Ectodermal cell (in vitro differentiated cells): ENCODE measurements at regions not wholly inside any gene's neighbourhood (a gene's known extent, or its start where the extent isn't known, plus 50 kb on each side); places are given as distances from the start of the nearest gene placed in this dataset.
"Not testable (repeated sequence)": the region's sequence is repeated elsewhere in the genome, so short reads cannot be mapped to it uniquely, and the experiment has no call there.

Experiments used
- H3K27ac ChIP-seq: 2 replicates; pipeline ENCODE4 v1.7.0; 2013; ENCODE audit warnings: mild to moderate bottlenecking, low read depth, low read length; ENCODE audit not compliant: insufficient read depth, poor library complexity, severe bottlenecking
- H3K27me3 ChIP-seq: 2 replicates; pipeline ENCODE4 v1.7.0; 2013; ENCODE audit warnings: mild to moderate bottlenecking, low read length; ENCODE audit not compliant: insufficient read depth, control insufficient read depth, poor library complexity, severe bottlenecking
- H3K36me3 ChIP-seq: one replicate; pipeline ENCODE4 v1.7.0; 2013; ENCODE audit warnings: low read length; ENCODE audit not compliant: control insufficient read depth, insufficient read depth
- H3K4me1 ChIP-seq: one replicate; pipeline ENCODE4 v1.7.0; 2013; ENCODE audit warnings: low read length; ENCODE audit not compliant: control insufficient read depth, insufficient read depth
- H3K4me3 ChIP-seq: 2 replicates; pipeline ENCODE4 v1.7.0; 2013; ENCODE audit warnings: low read depth, low read length, control low read depth; ENCODE audit not compliant: insufficient read depth
- H3K9me3 ChIP-seq: 2 replicates; pipeline ENCODE4 v1.7.0; 2013; ENCODE audit warnings: mild to moderate bottlenecking, low read length, moderate library complexity; ENCODE audit not compliant: control insufficient read depth
- WGBS, 2 experiments: methylation state at CpG; one replicate each; pipeline ENCODE4 v1.1.7; 2013; ENCODE audit warnings: missing lambda C conversion rate in 2 of 2; 5-methylcytosine and 5-hydroxymethylcytosine counted together

DNA sequence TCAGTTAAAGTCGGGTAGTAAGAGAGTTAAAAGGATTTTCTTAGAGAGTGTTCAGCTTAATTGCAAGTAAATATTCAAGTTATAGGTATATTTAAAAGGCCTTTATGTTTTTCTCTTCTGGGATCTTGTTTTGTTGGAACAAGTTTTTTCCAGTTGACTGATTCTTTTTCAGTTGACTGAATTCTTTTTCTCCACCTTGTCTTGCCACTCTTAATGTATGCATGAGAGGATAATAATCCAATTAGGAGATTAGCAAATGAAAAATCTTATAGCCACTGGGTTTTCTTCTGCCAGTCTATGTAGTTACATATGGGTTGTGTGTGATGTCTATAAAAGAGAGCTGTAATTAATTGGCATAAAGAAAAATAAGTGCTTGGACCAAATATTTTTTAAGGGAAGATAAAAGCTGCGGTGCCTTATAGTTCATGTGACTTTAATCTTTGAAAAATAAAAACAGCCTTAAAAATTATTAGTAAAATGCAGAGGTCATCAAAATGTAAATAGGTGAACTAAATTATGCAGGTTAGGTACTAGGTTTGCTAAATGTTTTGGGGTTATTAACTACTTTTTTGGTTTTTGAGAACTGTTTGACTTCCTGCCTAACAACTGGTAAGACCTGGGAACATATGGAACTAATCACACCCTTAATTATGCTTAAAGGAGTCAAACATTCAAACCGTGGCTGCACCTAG lies 367.2 kb downstream of the HTR1B start:
- Histone ChIP-seq H3K27me3 (no peaks in the 10 kb centered on the region), H3K36me3 (no peaks in the 10 kb centered on the region), H3K27ac (no peak overlapping the region), H3K9me3 (no peaks in the 10 kb centered on the region), H3K4me1 (peaks cover 4% of the 10 kb centered on the region), H3K4me3 (no peak overlapping the region)
- WGBS, 2 experiments: 87 to 96% methylated on average over 2 to 3 of the region's 3 CpGs

DNA sequence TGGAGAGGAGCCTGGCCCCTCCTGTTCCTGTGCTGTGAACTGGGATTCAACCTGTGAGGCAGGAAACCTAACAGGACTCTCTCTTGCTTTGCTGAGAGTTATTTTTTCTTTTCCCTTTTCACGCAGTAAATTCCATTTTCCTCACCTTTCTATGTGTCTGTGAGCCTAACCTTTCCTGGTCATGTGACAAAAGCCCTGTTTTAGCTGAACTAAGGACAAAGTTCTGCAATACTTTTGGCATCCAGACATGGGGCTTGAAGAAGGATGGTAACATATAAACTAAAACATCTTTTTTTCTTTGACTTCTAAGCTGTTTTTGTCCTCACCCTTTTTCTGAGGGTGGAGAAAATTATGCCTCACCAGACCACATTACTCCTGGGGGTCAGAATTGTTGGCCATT lies 368.5 kb downstream of the HTR1B start:
- Histone ChIP-seq H3K27me3 (no peaks in the 10 kb centered on the region), H3K4me3 (no peak overlapping the region), H3K9me3 (no peaks in the 10 kb centered on the region), H3K36me3 (no peaks in the 10 kb centered on the region), H3K27ac (no peak overlapping the region), H3K4me1 (peaks cover 4% of the 10 kb centered on the region)
- WGBS, 2 experiments: 96 to 100% methylated on average over 1 of the region's 1 CpG

DNA sequence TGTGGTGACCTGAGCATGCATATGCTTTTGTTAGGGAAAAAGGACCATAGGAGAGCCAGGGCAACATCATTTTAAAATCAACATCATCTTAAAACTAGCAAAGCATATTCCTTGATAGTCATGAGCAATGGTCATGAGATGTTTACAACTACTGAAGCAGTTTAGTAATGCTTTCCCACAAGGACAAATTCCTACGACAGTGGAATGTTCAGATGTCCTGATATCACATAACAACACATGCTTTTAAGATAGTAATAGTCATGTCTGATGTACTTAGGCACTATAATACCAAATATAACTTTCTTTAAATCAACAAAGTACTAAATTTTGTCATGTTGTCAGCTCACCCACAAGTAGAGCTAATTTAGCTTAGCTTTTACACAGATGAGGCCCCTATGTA lies 370.3 kb downstream of the HTR1B start:
- H3K27me3 ChIP-seq: no peaks in the 10 kb centered on the region
- no peak overlapping the region for H3K4me3 ChIP-seq
- no peaks in the 10 kb centered on the region for H3K9me3 ChIP-seq
- no peak overlapping the region for H3K27ac ChIP-seq
- no peaks in the 10 kb centered on the region for H3K36me3 ChIP-seq
- WGBS, 2 experiments: 100% methylated on average over 1 of the region's 1 CpG; no CpG with 5 or more reads in 1 of the 2 experiments
- peaks cover 4% of the 10 kb centered on the region for H3K4me1 ChIP-seq

DNA sequence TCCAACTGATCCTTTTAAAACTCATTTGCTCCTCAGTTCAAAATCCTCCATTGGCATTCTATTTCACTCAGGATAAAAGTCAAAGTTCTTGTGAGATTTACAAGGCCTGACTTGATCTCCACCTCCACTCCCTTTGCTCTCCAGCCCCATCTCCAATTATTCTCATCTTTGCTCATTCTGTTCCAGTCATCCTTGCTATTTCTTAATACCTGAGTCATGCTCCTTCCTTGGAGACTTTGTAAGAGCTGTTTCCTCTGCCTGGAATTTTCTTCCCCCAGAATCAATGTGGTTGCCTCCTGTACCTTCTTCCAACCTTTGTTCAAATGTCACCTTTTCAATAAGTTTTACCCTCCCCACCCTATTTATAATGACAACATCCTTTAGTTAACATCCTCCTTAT lies 373.5 kb downstream of the HTR1B start:
- Histone ChIP-seq H3K4me1 (no peaks in the 10 kb centered on the region), H3K9me3 (no peaks in the 10 kb centered on the region), H3K27ac (no peak overlapping the region), H3K4me3 (no peak overlapping the region), H3K27me3 (no peaks in the 10 kb centered on the region), H3K36me3 (no peaks in the 10 kb centered on the region)

DNA sequence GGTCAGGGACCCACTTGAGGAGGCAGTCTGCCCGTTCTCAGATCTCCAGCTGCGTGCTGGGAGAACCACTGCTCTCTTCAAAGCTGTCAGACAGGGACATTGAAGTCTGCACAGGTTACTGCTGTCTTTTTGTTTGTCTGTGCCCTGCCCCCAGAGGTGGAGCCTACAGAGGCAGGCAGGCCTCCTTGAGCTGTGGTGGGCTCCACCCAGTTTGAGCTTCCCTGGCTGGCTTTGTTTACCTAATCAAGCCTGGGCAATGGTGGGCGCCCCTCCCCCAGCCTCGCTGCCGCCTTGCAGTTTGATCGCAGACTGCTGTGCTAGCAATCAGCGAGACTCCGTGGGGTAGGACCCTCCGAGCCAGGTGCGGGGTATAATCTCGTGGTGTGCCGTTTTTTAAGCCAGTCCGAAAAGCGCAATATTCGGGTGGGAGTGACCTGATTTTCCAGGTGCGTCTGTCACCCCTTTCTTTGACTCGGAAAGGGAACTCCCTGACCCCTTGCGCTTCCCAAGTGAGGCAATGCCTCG lies 375.4 kb downstream of the HTR1B start:
- H3K4me3 ChIP-seq, H3K27me3 ChIP-seq, H3K27ac ChIP-seq, H3K36me3 ChIP-seq, H3K4me1 ChIP-seq, H3K9me3 ChIP-seq: not testable (repeated sequence)
- 88 to 91% methylated on average over 19 of the region's 19 CpGs for WGBS, 2 experiments

- no peaks in the 10 kb centered on the region for H3K9me3 ChIP-seq
- no peaks in the 10 kb centered on the region for H3K36me3 ChIP-seq
- 81 to 89% methylated on average over 6 to 7 of the region's 7 CpGs for WGBS, 2 experiments
- no peak overlapping the region for H3K27ac ChIP-seq
- no peak overlapping the region for H3K4me3 ChIP-seq
- no peaks in the 10 kb centered on the region for H3K4me1 ChIP-seq
- H3K27me3 ChIP-seq: no peaks in the 10 kb centered on the region
Observed at GRCh38 chr6:77074037-77074713, 389.1 kb downstream of the HTR1B start.

GRCh38 chr6:77073410-77073760 lies 389.9 kb downstream of the HTR1B start:
- Histone ChIP-seq H3K27me3 (no peaks in the 10 kb centered on the region), H3K36me3 (no peaks in the 10 kb centered on the region)
- WGBS, 2 experiments: 88 to 95% methylated on average over 1 of the region's 1 CpG

DNA sequence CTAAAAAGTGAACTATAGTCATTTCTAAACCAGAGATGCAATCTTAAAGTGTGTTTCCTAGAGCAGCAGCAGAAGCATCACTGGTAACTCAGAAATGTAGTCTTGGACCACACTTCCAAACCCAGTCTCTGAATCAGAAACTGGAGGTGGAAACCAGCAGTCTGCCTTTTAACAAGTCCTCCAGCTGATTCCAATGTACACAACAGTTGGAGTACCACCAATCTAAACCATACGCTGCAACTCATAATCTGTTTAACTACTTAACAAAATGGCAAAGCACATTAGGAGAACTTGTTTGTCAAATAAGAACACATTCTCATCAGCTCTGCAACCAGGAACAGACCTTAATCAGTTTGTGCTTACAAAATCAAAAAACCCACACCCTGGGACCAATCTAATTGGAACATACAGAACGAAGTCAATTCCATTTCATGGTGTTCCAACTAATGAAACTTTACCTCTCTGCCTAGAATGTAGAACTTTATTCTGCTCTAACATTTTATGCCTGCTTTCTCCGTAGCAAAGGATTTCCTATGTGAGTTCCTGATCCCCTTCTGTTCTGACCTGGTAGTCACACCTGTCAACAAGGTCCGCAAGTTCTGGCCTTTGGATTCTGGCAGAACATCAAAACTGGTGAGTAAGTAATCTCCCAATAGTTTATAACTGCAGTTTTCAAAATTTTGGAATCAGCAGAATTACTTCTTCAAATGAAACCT lies 390.4 kb downstream of the HTR1B start:
- Histone ChIP-seq H3K4me1 (no peaks in the 10 kb centered on the region), H3K36me3 (no peaks in the 10 kb centered on the region), H3K9me3 (no peaks in the 10 kb centered on the region), H3K27me3 (no peaks in the 10 kb centered on the region), H3K27ac (no peak overlapping the region), H3K4me3 (no peak overlapping the region)
- 95 to 96% methylated on average over 4 of the region's 4 CpGs for WGBS, 2 experiments

More at GRCh38 chr6:77073410-77073760, 389.9 kb downstream of the HTR1B start:
- H3K27ac ChIP-seq: no peak overlapping the region
- H3K9me3 ChIP-seq: no peaks in the 10 kb centered on the region
- no peaks in the 10 kb centered on the region for H3K4me1 ChIP-seq
- no peak overlapping the region for H3K4me3 ChIP-seq

DNA sequence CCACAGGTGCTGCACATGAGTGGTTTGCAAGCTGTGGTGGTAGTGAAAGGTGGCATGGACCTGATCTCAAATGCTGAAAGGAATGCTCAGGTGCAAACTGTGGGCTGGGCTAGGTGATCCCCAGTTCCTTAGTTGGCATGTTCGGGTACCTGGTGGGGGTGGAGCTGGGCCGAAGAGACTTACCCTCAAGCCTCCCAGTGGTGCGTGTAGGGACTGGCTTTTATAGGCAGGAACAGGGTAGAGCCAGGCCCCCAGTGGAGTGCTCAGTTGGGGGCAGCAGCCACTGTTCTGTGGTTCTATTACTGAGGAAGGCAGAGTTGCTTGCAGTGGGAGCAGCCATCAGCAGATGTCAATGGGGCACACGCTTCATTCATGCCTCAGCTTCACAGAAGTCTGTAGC lies 399.8 kb downstream of the HTR1B start:
- H3K36me3 ChIP-seq: no peaks in the 10 kb centered on the region
- H3K9me3 ChIP-seq: no peaks in the 10 kb centered on the region
- H3K27me3 ChIP-seq: no peaks in the 10 kb centered on the region
- no peak overlapping the region for H3K4me3 ChIP-seq
- no peak overlapping the region for H3K27ac ChIP-seq
- 85 to 93% methylated on average over 4 of the region's 4 CpGs for WGBS, 2 experiments
- H3K4me1 ChIP-seq: no peaks in the 10 kb centered on the region

DNA sequence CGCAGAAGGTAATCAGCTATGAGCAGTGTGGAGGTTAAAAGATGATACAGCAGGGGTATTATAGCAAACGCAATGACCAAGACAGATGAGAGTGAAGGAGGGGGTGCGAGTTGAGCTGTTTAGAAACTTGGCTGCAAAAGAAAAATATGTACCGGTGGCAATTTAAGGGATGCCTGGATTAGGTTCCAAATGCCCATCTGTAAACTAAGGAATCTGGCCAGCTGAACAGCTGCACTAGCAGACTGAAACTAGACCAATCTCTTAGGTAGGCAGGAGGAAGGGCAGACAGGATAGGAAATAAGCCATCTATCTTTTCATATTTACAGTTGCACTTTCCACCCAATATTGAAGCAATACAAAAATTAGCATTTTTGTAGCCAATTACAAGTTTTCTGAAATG lies 407.6 kb downstream of the HTR1B start:
- 96 to 98% methylated on average over 4 of the region's 4 CpGs for WGBS, 2 experiments
- no peaks in the 10 kb centered on the region for H3K4me1 ChIP-seq
- no peaks in the 10 kb centered on the region for H3K36me3 ChIP-seq
- H3K9me3 ChIP-seq: no peaks in the 10 kb centered on the region
- no peaks in the 10 kb centered on the region for H3K27me3 ChIP-seq
- H3K4me3 ChIP-seq: no peak overlapping the region
- no peak overlapping the region for H3K27ac ChIP-seq
